GM18909 (cell line): ENCODE measurements at regions not wholly inside any gene's neighbourhood (a gene's known extent, or its start where the extent isn't known, plus 50 kb on each side); places are given as distances from the start of the nearest gene placed in this dataset.

Source experiments
- ATAC-seq: cut with Tn5 transposase; IDR thresholded peaks from one replicate; pipeline ENCODE4 v1.9.1; 2021; ENCODE audit warnings: mild to moderate bottlenecking; ENCODE audit not compliant: unreplicated experiment, poor library complexity

- peak; percentile 61 for ATAC-seq
These were observed 299.4 kb downstream of the LPIN1 start for GRCh38 chr2:12045864-12046291.

- ATAC-seq, result no peak
These were observed 300.2 kb downstream of the LPIN1 start for GRCh38 chr2:12046641-12047040.

- ATAC-seq, result no peak
These were observed 301.3 kb downstream of the LPIN1 start for GRCh38 chr2:12047761-12048160.

GRCh38 chr2:12048550-12048949, 302.1 kb downstream of the LPIN1 start:
- no peak for ATAC-seq

GRCh38 chr2:12050396-12050795, 304.0 kb downstream of the LPIN1 start:
- ATAC-seq, result peak; percentile 44

GRCh38 chr2:12051831-12052230, 305.4 kb downstream of the LPIN1 start:
- no peak for ATAC-seq

GRCh38 chr2:12052796-12053195, 306.4 kb downstream of the LPIN1 start:
- ATAC-seq, result no peak

- ATAC-seq, result no peak
These were observed 308.7 kb downstream of the LPIN1 start for GRCh38 chr2:12054956-12055618.

- ATAC-seq, result peak; percentile 95
These were observed 311.2 kb downstream of the LPIN1 start for GRCh38 chr2:12057436-12058166.

- ATAC-seq, result no peak
These were observed 313.4 kb downstream of the LPIN1 start for GRCh38 chr2:12059616-12060441.

GRCh38 chr2:12060886-12061285, 314.5 kb downstream of the LPIN1 start:
- no peak for ATAC-seq

GRCh38 chr2:12061286-12062052, 315.0 kb downstream of the LPIN1 start:
- ATAC-seq, result no peak

GRCh38 chr2:12062053-12062395, 315.6 kb downstream of the LPIN1 start:
- ATAC-seq, result no peak

- no peak for ATAC-seq
These were observed 316.8 kb downstream of the LPIN1 start for GRCh38 chr2:12063210-12063609.

- no peak for ATAC-seq
These were observed 317.7 kb downstream of the LPIN1 start for GRCh38 chr2:12064153-12064552.

- ATAC-seq, result no peak
These were observed 319.7 kb downstream of the LPIN1 start for GRCh38 chr2:12066116-12066515.

GRCh38 chr2:12066986-12067385, 320.6 kb downstream of the LPIN1 start:
- ATAC-seq, result no peak

- no peak for ATAC-seq
These were observed 322.5 kb downstream of the LPIN1 start for GRCh38 chr2:12068796-12069538.

- peak; percentile 37 for ATAC-seq
These were observed 323.7 kb downstream of the LPIN1 start for GRCh38 chr2:12070153-12070552.

- ATAC-seq, result peak; percentile 37
These were observed 324.1 kb downstream of the LPIN1 start for GRCh38 chr2:12070581-12070980.
